ENCODE measurements at regions not wholly inside any gene's neighbourhood (a gene's known extent, or its start where the extent isn't known, plus 50 kb on each side); places are given as distances from the start of the nearest gene placed in this dataset.

DNA sequence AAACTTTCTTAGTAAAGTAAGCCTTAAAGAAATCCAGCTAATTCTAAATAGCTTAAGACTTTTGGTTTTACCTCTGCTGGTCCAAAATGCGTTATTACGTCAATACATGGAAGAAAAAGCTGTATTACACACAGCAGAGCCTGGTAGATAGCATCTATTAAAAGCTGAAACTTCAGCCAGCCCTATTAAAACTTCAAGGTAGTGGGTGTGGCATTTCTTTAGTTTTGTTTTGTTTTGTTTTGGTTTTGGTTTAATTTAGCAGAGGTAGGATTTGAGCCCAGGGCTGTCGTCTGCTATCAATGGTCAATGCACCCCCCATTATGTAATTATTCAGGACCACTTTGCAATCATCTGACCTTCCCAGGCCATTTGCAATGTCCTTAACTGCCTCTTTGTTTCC, 318.4 kb upstream of the MAF start:
- DNase-seq (ENCODE audit: low spot score), result no peak
- ChIA-PET POLR2A (no interaction called here), CTCF (no interaction called here)
- H3K36me3 Mint-ChIP-seq, result no peaks in the 10 kb centered on the region
- TF ChIP-seq, protein P1, sequence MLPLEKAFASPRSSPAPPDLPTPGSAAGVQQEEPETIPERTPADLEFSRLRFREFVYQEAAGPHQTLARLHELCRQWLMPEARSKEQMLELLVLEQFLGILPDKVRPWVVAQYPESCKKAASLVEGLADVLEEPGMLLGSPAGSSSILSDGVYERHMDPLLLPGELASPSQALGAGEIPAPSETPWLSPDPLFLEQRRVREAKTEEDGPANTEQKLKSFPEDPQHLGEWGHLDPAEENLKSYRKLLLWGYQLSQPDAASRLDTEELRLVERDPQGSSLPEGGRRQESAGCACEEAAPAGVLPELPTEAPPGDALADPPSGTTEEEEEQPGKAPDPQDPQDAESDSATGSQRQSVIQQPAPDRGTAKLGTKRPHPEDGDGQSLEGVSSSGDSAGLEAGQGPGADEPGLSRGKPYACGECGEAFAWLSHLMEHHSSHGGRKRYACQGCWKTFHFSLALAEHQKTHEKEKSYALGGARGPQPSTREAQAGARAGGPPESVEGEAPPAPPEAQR (CRISPR knock-in tag; IDR thresholded peaks at IDR 0.05), result no peak
- TF ChIP-seq ETV6 (CRISPR knock-in tag; IDR thresholded peaks at IDR 0.05), result no peak
- TF ChIP-seq HMGA2 (CRISPR knock-in tag; IDR thresholded peaks at IDR 0.05), result no peak
- no peak for TF ChIP-seq ATF1 (CRISPR knock-in tag; IDR thresholded peaks at IDR 0.05)
- TF ChIP-seq, protein P2, sequence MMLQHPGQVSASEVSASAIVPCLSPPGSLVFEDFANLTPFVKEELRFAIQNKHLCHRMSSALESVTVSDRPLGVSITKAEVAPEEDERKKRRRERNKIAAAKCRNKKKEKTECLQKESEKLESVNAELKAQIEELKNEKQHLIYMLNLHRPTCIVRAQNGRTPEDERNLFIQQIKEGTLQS (CRISPR knock-in tag; conservative IDR thresholded peaks at IDR 0.05), result no peak
- no peak for TF ChIP-seq SMAD4 (CRISPR knock-in tag; IDR thresholded peaks at IDR 0.05)
- no peak for TF ChIP-seq RORB (CRISPR knock-in tag; IDR thresholded peaks at IDR 0.05)
- no peak for TF ChIP-seq NR2C2 (CRISPR knock-in tag; IDR thresholded peaks at IDR 0.05)
- TF ChIP-seq, protein P3, sequence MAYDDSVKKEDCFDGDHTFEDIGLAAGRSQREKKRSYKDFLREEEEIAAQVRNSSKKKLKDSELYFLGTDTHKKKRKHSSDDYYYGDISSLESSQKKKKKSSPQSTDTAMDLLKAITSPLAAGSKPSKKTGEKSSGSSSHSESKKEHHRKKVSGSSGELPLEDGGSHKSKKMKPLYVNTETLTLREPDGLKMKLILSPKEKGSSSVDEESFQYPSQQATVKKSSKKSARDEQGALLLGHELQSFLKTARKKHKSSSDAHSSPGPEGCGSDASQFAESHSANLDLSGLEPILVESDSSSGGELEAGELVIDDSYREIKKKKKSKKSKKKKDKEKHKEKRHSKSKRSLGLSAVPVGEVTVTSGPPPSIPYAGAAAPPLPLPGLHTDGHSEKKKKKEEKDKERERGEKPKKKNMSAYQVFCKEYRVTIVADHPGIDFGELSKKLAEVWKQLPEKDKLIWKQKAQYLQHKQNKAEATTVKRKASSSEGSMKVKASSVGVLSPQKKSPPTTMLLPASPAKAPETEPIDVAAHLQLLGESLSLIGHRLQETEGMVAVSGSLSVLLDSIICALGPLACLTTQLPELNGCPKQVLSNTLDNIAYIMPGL (CRISPR knock-in tag; IDR thresholded peaks at IDR 0.05), result no peak
- TF ChIP-seq, protein P4, sequence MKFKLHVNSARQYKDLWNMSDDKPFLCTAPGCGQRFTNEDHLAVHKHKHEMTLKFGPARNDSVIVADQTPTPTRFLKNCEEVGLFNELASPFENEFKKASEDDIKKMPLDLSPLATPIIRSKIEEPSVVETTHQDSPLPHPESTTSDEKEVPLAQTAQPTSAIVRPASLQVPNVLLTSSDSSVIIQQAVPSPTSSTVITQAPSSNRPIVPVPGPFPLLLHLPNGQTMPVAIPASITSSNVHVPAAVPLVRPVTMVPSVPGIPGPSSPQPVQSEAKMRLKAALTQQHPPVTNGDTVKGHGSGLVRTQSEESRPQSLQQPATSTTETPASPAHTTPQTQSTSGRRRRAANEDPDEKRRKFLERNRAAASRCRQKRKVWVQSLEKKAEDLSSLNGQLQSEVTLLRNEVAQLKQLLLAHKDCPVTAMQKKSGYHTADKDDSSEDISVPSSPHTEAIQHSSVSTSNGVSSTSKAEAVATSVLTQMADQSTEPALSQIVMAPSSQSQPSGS (CRISPR knock-in tag; IDR thresholded peaks at IDR 0.05; ENCODE audit: borderline replicate concordance, low read depth), result no peak
- TF ChIP-seq NFE2L1 (CRISPR knock-in tag; IDR thresholded peaks at IDR 0.05), result no peak
- TF ChIP-seq, protein P5, sequence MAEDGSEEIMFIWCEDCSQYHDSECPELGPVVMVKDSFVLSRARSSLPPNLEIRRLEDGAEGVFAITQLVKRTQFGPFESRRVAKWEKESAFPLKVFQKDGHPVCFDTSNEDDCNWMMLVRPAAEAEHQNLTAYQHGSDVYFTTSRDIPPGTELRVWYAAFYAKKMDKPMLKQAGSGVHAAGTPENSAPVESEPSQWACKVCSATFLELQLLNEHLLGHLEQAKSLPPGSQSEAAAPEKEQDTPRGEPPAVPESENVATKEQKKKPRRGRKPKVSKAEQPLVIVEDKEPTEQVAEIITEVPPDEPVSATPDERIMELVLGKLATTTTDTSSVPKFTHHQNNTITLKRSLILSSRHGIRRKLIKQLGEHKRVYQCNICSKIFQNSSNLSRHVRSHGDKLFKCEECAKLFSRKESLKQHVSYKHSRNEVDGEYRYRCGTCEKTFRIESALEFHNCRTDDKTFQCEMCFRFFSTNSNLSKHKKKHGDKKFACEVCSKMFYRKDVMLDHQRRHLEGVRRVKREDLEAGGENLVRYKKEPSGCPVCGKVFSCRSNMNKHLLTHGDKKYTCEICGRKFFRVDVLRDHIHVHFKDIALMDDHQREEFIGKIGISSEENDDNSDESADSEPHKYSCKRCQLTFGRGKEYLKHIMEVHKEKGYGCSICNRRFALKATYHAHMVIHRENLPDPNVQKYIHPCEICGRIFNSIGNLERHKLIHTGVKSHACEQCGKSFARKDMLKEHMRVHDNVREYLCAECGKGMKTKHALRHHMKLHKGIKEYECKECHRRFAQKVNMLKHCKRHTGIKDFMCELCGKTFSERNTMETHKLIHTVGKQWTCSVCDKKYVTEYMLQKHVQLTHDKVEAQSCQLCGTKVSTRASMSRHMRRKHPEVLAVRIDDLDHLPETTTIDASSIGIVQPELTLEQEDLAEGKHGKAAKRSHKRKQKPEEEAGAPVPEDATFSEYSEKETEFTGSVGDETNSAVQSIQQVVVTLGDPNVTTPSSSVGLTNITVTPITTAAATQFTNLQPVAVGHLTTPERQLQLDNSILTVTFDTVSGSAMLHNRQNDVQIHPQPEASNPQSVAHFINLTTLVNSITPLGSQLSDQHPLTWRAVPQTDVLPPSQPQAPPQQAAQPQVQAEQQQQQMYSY (CRISPR knock-in tag; IDR thresholded peaks at IDR 0.05), result no peak
- TF ChIP-seq ELF4 (CRISPR knock-in tag; IDR thresholded peaks at IDR 0.05; ENCODE audit: low read depth), result no peak
- TF ChIP-seq, protein P6, sequence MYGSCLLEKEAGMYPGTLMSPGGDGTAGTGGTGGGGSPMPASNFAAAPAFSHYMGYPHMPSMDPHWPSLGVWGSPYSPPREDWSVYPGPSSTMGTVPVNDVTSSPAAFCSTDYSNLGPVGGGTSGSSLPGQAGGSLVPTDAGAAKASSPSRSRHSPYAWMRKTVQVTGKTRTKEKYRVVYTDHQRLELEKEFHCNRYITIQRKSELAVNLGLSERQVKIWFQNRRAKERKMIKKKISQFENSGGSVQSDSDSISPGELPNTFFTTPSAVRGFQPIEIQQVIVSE (CRISPR knock-in tag; IDR thresholded peaks at IDR 0.05; ENCODE audit: borderline replicate concordance), result no peak
- no peak for TF ChIP-seq SOX15 (CRISPR knock-in tag; IDR thresholded peaks at IDR 0.05)
- 0 out of 2 replicates have a peak, but pooled peaks cover 3% of the 10 kb centered on the region for H3K9me3 Mint-ChIP-seq
- no peak overlapping the region for H3K4me3 Mint-ChIP-seq
- H3K27ac Mint-ChIP-seq, result 0 out of 2 replicates have a peak overlapping the region, but pooled peaks have one; percentile 8
- ATAC-seq, result peak; percentile 43
- H3K4me1 Mint-ChIP-seq, result peaks cover 24% of the 10 kb centered on the region
- H3K27me3 Mint-ChIP-seq (ENCODE audit: low read depth), result no peaks in the 10 kb centered on the region

DNA sequence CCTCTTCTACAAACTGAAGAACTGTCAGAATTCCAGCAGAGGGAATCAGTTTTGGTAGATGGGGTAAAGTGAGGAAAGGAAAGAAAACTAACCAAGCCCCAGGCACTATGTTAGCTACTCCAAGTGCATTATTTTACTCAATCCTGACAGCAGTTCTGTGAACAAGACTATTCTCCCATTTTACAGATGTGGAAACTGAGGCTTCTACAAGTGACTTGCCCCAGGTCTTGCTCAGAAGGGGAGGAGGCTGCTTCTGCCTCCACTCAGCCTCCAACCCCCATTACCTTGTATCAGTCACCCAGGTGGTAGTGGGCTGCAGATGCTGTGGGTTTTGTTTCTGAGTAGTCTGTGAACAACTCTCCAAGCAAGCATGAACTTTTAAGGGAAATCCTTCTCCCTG, 315.2 kb upstream of the MAF start:
- CTCF ChIA-PET, result no interaction called here
- TF ChIP-seq JAZF1 (CRISPR knock-in tag; IDR thresholded peaks at IDR 0.05) (no peak), OVOL2 (CRISPR knock-in tag; IDR thresholded peaks at IDR 0.05; ENCODE audit: borderline replicate concordance) (no peak), SMAD4 (CRISPR knock-in tag; IDR thresholded peaks at IDR 0.05) (no peak), ZNF232 (CRISPR knock-in tag; IDR thresholded peaks at IDR 0.05) (no peak), FOXP1 (CRISPR knock-in tag; IDR thresholded peaks at IDR 0.05; ENCODE audit: borderline replicate concordance) (no peak), ZNF317 (CRISPR knock-in tag; IDR thresholded peaks at IDR 0.05; ENCODE audit: borderline replicate concordance, low read depth) (no peak)
- TF ChIP-seq, protein P7, sequence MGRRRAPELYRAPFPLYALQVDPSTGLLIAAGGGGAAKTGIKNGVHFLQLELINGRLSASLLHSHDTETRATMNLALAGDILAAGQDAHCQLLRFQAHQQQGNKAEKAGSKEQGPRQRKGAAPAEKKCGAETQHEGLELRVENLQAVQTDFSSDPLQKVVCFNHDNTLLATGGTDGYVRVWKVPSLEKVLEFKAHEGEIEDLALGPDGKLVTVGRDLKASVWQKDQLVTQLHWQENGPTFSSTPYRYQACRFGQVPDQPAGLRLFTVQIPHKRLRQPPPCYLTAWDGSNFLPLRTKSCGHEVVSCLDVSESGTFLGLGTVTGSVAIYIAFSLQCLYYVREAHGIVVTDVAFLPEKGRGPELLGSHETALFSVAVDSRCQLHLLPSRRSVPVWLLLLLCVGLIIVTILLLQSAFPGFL (CRISPR knock-in tag; IDR thresholded peaks at IDR 0.05; ENCODE audit: borderline replicate concordance), result no peak
- TF ChIP-seq, protein P8, sequence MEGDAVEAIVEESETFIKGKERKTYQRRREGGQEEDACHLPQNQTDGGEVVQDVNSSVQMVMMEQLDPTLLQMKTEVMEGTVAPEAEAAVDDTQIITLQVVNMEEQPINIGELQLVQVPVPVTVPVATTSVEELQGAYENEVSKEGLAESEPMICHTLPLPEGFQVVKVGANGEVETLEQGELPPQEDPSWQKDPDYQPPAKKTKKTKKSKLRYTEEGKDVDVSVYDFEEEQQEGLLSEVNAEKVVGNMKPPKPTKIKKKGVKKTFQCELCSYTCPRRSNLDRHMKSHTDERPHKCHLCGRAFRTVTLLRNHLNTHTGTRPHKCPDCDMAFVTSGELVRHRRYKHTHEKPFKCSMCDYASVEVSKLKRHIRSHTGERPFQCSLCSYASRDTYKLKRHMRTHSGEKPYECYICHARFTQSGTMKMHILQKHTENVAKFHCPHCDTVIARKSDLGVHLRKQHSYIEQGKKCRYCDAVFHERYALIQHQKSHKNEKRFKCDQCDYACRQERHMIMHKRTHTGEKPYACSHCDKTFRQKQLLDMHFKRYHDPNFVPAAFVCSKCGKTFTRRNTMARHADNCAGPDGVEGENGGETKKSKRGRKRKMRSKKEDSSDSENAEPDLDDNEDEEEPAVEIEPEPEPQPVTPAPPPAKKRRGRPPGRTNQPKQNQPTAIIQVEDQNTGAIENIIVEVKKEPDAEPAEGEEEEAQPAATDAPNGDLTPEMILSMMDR (IDR thresholded peaks at IDR 0.05), result no peak
- TF ChIP-seq, protein P9, sequence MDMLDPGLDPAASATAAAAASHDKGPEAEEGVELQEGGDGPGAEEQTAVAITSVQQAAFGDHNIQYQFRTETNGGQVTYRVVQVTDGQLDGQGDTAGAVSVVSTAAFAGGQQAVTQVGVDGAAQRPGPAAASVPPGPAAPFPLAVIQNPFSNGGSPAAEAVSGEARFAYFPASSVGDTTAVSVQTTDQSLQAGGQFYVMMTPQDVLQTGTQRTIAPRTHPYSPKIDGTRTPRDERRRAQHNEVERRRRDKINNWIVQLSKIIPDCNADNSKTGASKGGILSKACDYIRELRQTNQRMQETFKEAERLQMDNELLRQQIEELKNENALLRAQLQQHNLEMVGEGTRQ (CRISPR knock-in tag; IDR thresholded peaks at IDR 0.05), result no peak

More for the DNA sequence above, 315.2 kb upstream of the MAF start:
- ATAC-seq (no peak), DNase-seq (ENCODE audit: low spot score) (no peak)
- no peaks in the 10 kb centered on the region for H3K36me3 Mint-ChIP-seq
- 0 out of 2 replicates have a peak, but pooled peaks cover 3% of the 10 kb centered on the region for H3K9me3 Mint-ChIP-seq
- peaks cover 28% of the 10 kb centered on the region for H3K4me1 Mint-ChIP-seq
- H3K27ac Mint-ChIP-seq, result no peak overlapping the region
- POLR2A ChIA-PET, result no interaction called here
- H3K4me3 Mint-ChIP-seq, result no peak overlapping the region
- no peaks in the 10 kb centered on the region for H3K27me3 Mint-ChIP-seq (ENCODE audit: low read depth)

All from WTC11 (cell line).